Neural cell (in vitro differentiated cells): ENCODE measurements at regions not wholly inside any gene's neighbourhood (a gene's known extent, or its start where the extent isn't known, plus 50 kb on each side); places are given as distances from the start of the nearest gene placed in this dataset.

Experiments used
- H2AFZ ChIP-seq: fragments of 200-600, 300-800 bp; sonication (generic), shearing (Covaris generic); 2 replicates; pipeline ENCODE4 v1.6.0; 2014; ENCODE audit warnings: low read depth, mild to moderate bottlenecking, antibody characterized with exemption, low read length, moderate library complexity
- H3F3A ChIP-seq: fragments of 200-600 bp; shearing (Covaris generic); 2 replicates; pipeline ENCODE4 v1.6.1; 2016; ENCODE audit warnings: mild to moderate bottlenecking, moderate library complexity, mixed read lengths, antibody characterized with exemption, low read length; ENCODE audit not compliant: insufficient read depth, poor library complexity, severe bottlenecking
- H3K27ac ChIP-seq: fragments of 200-600, 300-800 bp; sonication (generic), shearing (Covaris generic); 2 replicates; pipeline ENCODE4 v1.5.1; 2014; ENCODE audit warnings: mild to moderate bottlenecking, low read length, moderate library complexity
- H3K27me3 ChIP-seq: fragments of 300-800, 200-600 bp; sonication (generic), shearing (Covaris generic); 2 replicates; pipeline ENCODE4 v1.6.0; 2014; ENCODE audit warnings: mild to moderate bottlenecking, low read depth, low read length, moderate library complexity; ENCODE audit not compliant: insufficient read depth
- H3K36me3 ChIP-seq: fragments of 300-800, 200-600 bp; sonication (generic), shearing (Covaris generic); 2 replicates; pipeline ENCODE4 v1.5.1; 2014; ENCODE audit warnings: mild to moderate bottlenecking, antibody characterized with exemption, low read length, moderate library complexity; ENCODE audit not compliant: insufficient read depth
- H3K4me2 ChIP-seq: fragments of 300-800, 200-600 bp; sonication (generic), shearing (Covaris generic); 2 replicates; pipeline ENCODE4 v1.6.0; 2014; ENCODE audit warnings: mild to moderate bottlenecking, low read length
- H3K4me3 ChIP-seq: fragments of 300-800, 200-600 bp; sonication (generic), shearing (Covaris generic); 2 replicates; pipeline ENCODE4 v1.5.1; 2014; ENCODE audit warnings: mild to moderate bottlenecking, low read length, moderate library complexity
- H3K79me2 ChIP-seq: fragments of 200-600 bp; shearing (Covaris generic); replicated peaks from 2 replicates; pipeline ENCODE4 v1.6.0; 2014; ENCODE audit warnings: mild to moderate bottlenecking, low read length, moderate library complexity; ENCODE audit not compliant: insufficient read depth
- H3K9ac ChIP-seq: fragments of 300-800, 200-600 bp; sonication (generic), shearing (Covaris generic); 2 replicates; pipeline ENCODE4 v1.6.1; 2016; ENCODE audit warnings: mild to moderate bottlenecking, low read length, mixed read lengths
- H3K9me2 ChIP-seq: fragments of 200-600 bp; shearing (Covaris generic); 2 replicates; pipeline ENCODE4 v1.6.1; 2016; ENCODE audit warnings: mild to moderate bottlenecking, low read length, mixed read lengths; ENCODE audit not compliant: insufficient read depth
- H3K9me3 ChIP-seq: fragments of 200-600, 300-800 bp; sonication (generic), shearing (Covaris generic); 2 replicates; pipeline ENCODE4 v1.6.1; 2016; ENCODE audit warnings: mild to moderate bottlenecking, mixed run types, low read length, moderate library complexity, mixed read lengths
- H4K20me1 ChIP-seq: fragments of 200-600 bp; shearing (Covaris generic); 2 replicates; pipeline ENCODE4 v1.6.1; 2016; ENCODE audit warnings: mild to moderate bottlenecking, mixed run types; ENCODE audit not compliant: insufficient read depth
- CTCF ChIP-seq: fragments of 450-650 bp; IDR thresholded peaks from 2 replicates; pipeline ENCODE4 v1.5.1; 2014; ENCODE audit warnings: antibody characterized with exemption, mild to moderate bottlenecking, moderate library complexity; ENCODE audit not compliant: poor library complexity, severe bottlenecking
- EP300 ChIP-seq: fragments of 450-650 bp; conservative IDR thresholded peaks from 2 replicates; pipeline ENCODE4 v1.6.1; 2014; ENCODE audit warnings: antibody characterized with exemption, mild to moderate bottlenecking, moderate library complexity; ENCODE audit not compliant: poor library complexity, severe bottlenecking
- EZH2 ChIP-seq: fragments of 200-600, 300-800 bp; shearing (Covaris generic), sonication (generic); IDR thresholded peaks from 2 replicates; pipeline ENCODE4 v1.6.1; 2014; ENCODE audit warnings: antibody characterized with exemption, low read length, borderline replicate concordance, mild to moderate bottlenecking; ENCODE audit not compliant: insufficient read depth, poor library complexity, severe bottlenecking
- MXI1 ChIP-seq: fragments of 450-650 bp; conservative IDR thresholded peaks from 2 replicates; pipeline ENCODE4 v1.6.1; 2014; ENCODE audit warnings: antibody characterized with exemption, mild to moderate bottlenecking; ENCODE audit not compliant: poor library complexity, severe bottlenecking
- POLR2AphosphoS5 ChIP-seq: IDR thresholded peaks from 2 replicates; pipeline ENCODE4 v1.6.1; 2012
- RAD21 ChIP-seq: fragments of 450-650 bp; conservative IDR thresholded peaks from 2 replicates; pipeline ENCODE4 v1.6.1; 2014; ENCODE audit warnings: antibody characterized with exemption, mild to moderate bottlenecking, moderate library complexity
- REST ChIP-seq: IDR thresholded peaks from 2 replicates; pipeline ENCODE4 v1.6.1; 2012; ENCODE audit warnings: borderline replicate concordance
- SMC3 ChIP-seq: fragments of 450-650 bp; conservative IDR thresholded peaks from 2 replicates; pipeline ENCODE4 v1.6.1; 2014; ENCODE audit warnings: antibody characterized with exemption, mild to moderate bottlenecking, moderate library complexity; ENCODE audit not compliant: poor library complexity
- TAF1 ChIP-seq: IDR thresholded peaks from 2 replicates; pipeline ENCODE4 v1.6.1; 2012; ENCODE audit warnings: low read depth

- H3K27me3 ChIP-seq = no peaks in the 10 kb centered on the region
- H3K9me2 ChIP-seq = no peaks in the 10 kb centered on the region
- H3K9ac ChIP-seq = no peak overlapping the region
- no peaks in the 10 kb centered on the region for H3F3A ChIP-seq
- H3K4me2 ChIP-seq = no peak overlapping the region
- no peaks in the 10 kb centered on the region for H3K9me3 ChIP-seq
- no peak overlapping the region for H3K27ac ChIP-seq
- H3K4me3 ChIP-seq = no peak overlapping the region
- no peaks in the 10 kb centered on the region for H3K36me3 ChIP-seq
- H2AFZ ChIP-seq = no peak overlapping the region
- no peaks in the 10 kb centered on the region for H4K20me1 ChIP-seq
- H3K79me2 ChIP-seq = no peaks in the 10 kb centered on the region
- no peak for TF ChIP-seq RAD21
- no peak for TF ChIP-seq SMC3
- no peak for TF ChIP-seq EZH2
- TF ChIP-seq TAF1 = no peak
- TF ChIP-seq MXI1 = no peak
- TF ChIP-seq REST = no peak
- no peak for TF ChIP-seq EP300
- TF ChIP-seq POLR2AphosphoS5 = no peak
- TF ChIP-seq CTCF = no peak
Observed at GRCh38 chr16:51289336-51289735, 138.3 kb upstream of the SALL1 start.

- Histone ChIP-seq H3K27me3 (no peaks in the 10 kb centered on the region), H3K79me2 (no peaks in the 10 kb centered on the region), H3K4me3 (no peak overlapping the region), H3K27ac (no peak overlapping the region), H3K36me3 (no peaks in the 10 kb centered on the region), H2AFZ (no peak overlapping the region), H4K20me1 (no peaks in the 10 kb centered on the region), H3K9me2 (no peaks in the 10 kb centered on the region), H3K9ac (no peak overlapping the region), H3K4me2 (no peak overlapping the region), H3F3A (no peaks in the 10 kb centered on the region), H3K9me3 (no peaks in the 10 kb centered on the region)
- TF ChIP-seq RAD21 (no peak), EP300 (no peak), EZH2 (no peak), POLR2AphosphoS5 (no peak), TAF1 (no peak), CTCF (no peak), SMC3 (no peak), MXI1 (no peak), REST (no peak)
Observed at GRCh38 chr16:51287121-51287755, 136.2 kb upstream of the SALL1 start.
